NCI-H748 (cell line): ENCODE measurements at regions not wholly inside any gene's neighbourhood (a gene's known extent, or its start where the extent isn't known, plus 50 kb on each side); places are given as distances from the start of the nearest gene placed in this dataset.
"Not testable (repeated sequence)": the region's sequence is repeated elsewhere in the genome, so short reads cannot be mapped to it uniquely, and the experiment has no call there.

Experiments used
- DNase-seq: peaks from one replicate; lab custom pipeline; 2025; ENCODE audit not compliant: unreplicated experiment; lab: John Stamatoyannopoulos, UW

DNA sequence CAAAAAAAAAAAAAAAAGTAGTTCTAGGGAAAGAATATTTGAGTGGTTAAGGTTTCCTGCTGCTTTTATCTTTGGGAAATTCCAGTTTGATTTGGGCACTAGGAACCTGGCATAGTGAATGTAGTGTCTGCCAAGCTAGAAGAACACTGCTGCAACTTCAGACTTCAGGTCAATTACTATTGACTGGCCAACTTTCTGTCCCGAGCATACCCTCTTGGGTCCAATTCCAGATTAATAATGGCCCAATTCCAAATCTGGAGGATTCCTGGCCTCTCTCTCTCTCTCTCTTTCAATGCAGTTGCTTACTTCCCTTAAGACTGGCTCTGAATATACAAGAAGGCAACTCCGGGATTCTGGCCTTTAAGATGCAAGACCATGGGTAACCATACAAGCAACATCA, 74.9 kb downstream of the ANKEF1 start:
- DNase-seq: no peak

DNA sequence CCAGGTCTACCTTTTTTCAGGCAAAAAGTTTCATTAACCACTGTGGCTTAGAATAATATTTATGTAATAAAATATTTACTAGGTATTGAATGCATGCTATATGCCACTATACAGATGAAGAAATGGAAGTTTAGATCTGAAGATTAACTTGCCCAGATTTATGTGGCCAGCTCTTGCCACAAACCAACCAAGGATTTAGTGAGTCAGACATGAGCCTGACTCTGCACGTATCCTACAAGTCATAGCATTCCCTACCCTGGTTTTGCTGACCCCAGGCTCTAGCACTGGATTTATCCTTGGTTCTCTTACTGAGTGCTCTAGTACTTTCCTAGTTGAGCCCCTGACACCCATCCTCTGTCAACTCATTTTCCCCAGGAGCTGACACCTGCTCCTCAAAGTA, 75.4 kb downstream of the ANKEF1 start:
- DNase-seq: no peak

DNA sequence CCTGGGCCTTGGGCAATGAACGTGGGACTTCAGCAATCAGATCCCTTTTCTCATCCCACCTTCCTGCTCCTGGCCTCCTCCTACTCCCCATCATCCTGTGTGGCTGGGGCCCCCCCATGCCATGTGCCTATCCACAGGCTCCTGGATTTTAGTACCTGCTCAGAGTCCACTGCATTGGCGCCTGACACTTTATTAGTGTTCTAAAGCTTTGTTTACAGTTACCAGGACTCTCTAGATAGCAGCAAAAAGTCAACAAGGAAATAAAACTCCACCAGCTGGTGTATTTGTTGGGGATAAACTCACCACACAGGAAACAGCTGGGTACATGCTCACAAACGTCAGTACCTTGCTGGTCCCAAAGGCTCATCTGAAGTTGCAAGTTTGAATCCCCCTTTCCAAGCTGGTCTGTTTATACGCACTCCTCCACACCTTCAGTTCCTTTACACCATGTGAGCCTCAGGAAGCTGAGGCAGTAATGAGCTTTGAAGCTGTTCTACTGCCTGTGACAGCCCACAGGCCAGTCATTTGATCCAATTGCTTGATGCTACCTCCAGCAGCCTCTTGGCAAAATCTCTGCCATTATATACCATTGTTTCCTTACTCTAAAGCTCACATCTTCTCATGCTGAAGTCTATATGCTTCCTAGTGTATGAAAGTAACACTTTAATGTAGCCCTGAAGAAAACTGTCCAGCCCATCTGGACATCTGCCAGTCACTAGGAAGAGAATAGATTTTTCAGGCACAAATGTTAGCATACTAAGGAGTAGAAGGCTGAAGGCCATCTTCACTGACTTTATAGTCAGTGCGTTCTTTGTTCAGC, 76.6 kb downstream of the ANKEF1 start:
- peak; percentile 88 for DNase-seq

DNA sequence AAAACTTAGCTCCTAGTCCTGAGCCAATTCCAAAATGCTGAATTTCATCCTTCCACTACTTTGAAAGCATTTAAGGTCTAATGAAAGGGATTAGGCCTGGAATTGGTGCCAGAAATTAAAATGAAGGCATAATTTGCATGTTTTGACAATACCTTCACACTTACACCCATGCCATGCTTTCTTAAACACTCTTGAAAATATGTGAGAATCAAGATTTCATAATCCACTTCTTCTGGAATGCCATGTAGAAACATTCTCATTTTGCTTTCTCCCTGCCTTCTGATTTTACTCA, 77.1 kb downstream of the ANKEF1 start:
- no peak for DNase-seq

DNA sequence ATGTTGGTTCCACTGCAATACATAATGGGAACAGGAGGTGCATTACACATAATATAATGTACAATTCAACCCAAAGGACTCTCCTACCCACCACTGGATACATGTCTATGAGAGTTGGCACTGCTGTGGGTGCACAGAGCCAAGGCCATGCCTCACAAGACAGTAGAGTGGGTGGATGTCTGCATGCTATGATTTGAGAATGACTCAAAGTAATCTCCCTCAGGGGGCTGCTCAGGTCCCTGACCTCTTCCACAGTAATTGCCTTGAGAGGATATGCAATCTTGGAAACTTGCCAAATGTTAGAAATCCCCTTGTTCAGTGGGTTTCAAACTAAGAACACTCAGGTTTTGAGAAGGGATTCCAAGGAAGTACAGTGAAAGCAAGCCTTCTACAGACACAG, 79.0 kb downstream of the ANKEF1 start:
- DNase-seq: peak; percentile 50

DNA sequence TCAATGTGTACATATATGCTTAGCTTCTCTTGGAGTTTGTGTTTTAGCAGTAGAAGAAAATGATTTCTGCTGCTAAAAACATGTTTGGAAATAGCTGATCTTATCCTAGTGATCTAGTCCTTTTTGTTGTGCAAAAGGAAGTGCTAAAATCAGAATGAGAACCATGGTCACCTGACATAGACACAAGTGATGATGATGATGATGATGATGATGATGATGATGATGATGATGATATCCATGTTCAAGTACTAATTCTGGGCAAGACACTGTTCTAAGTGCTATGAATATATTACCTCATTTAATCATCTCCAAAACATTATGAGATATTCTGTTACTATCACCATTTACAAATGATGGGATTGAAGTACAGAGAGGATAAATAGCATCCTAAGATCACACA, 79.8 kb downstream of the ANKEF1 start:
- DNase-seq: no peak

DNA sequence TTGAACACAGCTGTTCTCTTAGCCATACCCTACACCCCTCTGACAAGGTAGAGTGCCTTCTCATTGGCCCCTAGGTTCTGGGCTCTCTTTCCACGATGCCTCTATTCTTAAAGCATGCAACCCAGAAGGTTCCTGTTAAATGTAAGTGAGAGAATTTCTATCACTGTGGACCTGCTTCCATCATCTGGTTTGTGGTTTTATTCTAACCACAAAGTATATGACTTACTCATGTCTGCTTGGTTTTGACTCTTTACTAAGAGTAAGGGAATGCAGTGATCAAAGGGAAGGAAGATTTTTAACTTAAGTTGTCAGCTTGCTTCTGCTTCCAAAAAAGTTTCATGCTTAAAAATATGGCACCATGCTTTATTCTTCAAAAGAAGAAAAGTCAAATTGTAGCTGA, 80.2 kb downstream of the ANKEF1 start:
- no peak for DNase-seq

DNA sequence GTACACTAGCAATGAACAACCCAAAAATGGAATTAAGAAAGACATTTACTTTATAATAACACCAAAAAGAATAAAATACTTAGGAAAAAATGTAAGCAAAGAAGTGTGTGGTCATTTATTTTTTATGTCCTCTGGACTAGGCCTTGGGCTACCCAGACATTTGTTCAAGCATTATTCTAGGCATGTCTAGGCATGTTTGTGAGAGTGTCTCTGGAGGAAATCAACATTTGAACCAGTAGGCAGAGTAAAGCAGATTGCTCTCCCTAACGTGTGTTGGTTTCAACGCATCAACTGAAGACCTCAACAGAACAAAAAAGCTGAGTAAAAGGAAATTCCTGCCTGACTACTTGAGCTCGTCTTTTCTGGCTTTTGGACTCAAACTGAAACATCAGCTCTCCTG, 84.5 kb downstream of the ANKEF1 start:
- peak; percentile 80 for DNase-seq

DNA sequence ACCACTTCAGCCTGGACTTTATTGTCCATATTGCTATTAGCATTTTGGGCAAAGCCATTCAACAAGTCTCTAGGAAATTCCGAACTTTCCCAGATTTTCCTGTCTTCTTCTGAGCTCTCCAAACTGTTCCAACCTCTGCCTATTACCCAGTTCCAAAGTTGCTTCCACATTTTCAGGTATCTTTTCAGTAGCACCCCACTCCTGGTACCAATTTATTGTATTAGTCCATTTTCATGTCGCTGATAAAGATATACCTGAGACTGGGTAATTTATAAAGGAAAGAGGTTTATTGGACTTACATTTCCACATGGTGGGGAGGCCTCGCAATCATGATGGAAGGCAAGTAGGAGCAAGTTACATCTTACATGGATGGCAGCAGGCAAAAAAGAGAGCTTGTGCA, 90.1 kb downstream of the ANKEF1 start:
- not testable (repeated sequence) for DNase-seq

DNA sequence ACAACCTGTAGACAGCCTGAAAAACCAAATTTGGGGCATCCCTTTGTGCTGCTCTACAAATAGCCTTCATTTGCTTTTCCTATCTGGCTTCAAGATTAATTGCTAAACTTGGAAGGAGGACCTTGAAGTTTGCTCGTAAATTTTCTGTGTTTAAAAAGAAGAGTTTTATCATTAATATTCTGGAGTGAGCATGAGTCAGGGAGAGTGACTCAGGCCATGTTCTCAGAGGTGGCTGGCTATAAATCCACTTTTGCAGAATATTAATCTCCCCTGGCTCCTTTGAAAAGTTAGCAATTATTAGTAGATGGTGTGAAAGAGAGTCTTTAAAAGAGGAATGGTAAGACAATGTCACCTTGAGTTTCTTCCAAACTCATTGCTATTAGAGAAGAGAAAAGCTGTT, 91.0 kb downstream of the ANKEF1 start:
- no peak for DNase-seq

DNA sequence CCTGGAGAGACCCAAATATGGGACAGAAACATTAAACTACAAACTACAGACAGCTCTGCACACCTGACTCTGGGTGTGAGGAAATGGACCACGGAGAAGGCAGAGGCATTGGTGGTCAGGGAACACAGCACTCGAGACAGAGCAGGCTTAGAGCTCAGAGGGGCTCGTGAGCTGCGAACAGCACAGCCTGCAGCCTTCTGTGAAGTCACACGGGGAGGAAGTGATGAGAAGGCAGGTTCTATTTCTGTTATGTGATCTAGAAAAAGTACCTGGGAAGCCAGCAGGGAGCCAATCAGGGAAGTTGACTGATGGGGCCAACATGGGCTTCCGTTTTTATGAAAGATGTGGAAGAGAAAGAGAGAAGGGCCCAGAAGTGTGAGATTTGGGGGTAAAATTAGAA, 88.9 kb upstream of the SNAP25 start:
- DNase-seq: no peak

DNA sequence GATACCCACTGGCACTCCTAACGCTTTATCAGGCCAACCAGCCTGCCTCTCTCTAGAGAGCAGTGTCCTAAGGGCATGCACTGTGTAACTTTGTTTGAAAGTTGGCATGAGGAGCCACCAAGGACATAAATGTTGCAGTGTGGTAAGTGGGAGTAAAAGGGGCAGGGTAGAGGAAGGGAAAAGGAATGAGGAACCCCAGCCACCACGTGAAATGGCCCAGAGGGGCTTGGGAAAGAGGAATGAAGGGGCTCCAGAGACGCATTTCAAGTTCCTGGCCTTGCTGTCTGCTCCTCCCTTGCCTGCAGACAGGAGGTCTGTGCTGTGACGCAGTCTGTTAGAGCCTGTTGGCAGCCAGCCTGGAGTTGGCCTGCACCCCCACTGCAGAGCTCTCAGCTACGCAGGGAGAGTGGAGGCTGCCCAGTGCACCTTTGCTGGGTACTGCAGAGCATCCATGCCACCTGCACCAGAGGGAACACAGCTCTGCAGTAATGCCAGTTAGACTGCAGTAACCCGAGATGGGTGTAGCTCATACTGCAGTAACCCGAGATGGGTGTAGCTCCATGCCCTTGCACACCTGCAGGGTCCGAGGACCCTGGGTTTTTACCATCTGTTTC, 86.8 kb upstream of the SNAP25 start:
- peak; percentile 97 for DNase-seq

DNA sequence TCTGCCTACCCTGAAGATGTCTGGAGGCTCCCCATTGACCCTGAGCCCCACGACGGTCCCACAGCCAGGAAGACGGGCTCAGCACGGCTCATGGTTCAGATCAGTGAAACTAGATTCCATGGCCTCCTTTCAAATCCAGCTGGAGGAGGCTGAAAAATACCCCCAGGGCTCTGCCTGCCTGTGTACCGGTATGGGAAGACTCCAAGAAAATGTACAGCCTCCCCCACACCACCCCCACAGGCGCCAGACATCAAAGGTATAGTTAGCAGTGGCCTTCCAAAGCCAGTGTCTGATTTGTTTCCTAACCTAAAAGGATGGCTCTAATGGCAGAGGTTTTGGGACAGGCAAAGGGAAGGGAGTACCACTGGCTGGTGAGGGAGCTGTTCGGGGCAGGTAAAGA, 86.2 kb upstream of the SNAP25 start:
- DNase-seq: no peak

DNA sequence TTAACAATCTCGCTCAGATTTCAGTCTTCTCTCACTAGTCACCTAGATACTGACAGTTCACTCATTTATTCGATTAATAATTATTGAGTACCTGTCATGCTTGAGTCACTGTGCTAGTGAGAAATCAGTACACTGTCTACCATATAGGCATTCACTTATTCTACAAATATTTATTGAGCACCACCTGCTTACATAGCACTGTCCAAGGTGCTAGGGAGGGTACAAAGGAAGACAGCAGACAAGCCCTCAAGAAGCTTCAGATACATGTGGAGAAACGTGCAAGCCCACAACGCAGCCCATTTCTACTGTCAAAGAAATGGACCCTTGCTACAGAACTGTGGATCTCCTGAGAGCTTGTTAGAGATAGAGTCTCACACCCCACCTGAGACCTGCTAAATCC, 85.1 kb upstream of the SNAP25 start:
- DNase-seq: no peak

DNA sequence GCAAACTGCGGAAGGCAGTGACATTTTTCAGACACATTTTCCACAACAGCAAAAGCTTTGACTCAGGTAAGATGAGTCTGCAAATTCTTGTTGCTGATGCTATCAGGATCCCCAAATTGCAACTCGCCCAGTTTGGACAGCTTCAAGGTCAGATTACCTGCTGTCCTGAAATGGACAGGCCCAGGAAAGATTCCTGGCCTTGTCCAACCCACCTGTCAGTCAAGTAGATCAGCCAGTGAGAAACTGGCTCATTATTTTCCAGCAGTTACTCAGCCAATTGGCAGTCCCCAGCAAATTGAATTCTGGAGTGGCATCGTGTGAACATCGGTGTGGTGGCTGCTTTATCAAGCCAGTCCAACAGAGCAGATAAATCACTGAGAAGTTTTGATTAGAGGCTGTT, 84.5 kb upstream of the SNAP25 start:
- DNase-seq: no peak

DNA sequence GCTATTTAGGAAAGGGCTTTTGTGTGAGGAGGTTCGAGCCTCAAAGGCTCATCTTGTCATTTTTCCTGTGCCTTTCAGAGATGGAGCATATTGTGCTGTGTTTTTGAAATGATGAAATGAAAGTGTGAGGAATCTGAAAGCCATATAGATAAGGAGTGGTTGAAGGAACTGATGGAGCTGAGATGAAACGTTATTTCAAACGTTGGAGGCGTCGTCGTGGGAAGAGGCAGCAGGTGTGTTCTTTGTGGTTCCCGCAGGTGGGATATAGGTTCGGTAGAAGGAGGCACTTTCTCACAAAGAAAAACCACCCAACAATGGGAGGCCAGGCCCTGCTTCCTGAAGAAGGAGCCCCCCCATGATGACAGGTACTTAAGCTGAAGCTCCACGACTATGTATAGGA, 83.2 kb upstream of the SNAP25 start:
- DNase-seq: no peak

DNA sequence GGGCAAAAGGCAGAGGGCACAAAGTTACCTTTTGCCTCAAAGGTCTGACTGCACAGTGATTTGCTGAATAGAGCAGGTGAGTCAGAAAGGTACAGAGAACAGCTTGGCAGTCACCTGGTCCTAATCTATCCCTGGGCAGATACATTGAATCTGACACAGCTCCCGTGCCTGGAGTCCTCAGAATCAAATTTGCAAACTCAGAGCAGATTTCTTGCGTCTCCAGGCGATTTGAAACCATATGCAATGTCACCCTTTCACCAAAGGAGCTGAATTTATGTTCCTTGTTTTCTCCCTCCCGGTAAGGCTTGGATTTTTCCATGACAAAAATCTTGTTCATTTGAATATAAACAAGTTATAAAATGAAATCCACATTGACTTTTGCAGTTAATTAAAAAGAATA, 81.6 kb upstream of the SNAP25 start:
- no peak for DNase-seq

DNA sequence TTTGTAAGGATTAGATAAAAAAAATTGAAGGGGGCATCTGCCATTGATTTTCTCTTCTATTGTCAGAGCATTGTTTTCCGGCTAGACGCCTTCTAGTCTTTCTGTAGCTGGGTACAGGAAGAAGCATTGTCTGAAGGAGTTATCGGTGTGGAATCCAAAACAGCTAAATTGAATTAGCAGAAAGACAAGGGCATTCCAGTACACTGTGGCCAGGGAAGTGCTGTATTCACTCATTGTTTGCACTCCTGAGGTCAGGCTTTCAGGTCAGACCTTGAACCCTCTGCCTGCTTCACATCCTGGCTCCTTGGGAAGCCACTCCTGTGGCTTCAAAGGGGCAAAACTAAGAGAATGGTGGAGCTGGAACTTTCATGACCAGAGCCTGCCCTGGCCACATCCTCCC, 81.1 kb upstream of the SNAP25 start:
- DNase-seq: no peak

DNA sequence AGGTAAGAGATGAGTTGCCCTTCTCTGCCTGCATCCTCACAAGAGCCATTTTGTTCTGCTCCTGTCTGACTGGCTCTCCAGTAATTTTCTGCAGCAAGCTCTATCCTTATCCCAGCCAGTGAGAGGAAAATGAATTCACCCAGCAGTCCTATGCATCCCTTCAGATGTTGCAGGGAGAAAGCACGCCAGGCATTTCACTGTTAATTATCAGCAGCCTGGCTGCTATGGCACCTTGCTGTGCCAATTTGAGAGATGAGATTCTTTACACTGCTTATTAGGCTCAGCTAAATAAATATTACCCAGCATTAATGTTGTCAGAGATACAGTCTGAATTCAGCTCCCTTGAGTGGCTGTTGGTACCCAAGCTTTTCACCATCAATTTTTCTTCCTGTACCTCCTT, 61.1 kb upstream of the SNAP25 start:
- peak; percentile 82 for DNase-seq

DNA sequence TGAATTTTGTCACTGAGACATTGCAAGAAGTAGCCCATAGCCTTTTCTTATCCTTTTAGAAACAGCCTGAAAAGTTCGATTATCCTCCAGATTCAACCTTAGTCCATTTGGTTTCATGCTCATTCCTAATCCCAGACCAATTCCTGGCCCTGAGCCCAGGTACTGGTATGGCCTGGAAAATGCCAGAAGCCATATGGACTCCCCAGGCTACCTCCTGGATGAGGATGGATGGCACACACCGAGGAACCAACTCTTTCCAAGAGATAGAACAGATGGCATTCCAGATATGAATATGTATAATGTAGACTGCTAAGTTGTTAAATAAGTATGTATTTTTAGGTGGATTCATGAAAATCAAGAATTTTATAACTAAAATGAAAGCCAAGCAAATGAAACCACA, 51.6 kb upstream of the SNAP25 start:
- DNase-seq: no peak

DNA sequence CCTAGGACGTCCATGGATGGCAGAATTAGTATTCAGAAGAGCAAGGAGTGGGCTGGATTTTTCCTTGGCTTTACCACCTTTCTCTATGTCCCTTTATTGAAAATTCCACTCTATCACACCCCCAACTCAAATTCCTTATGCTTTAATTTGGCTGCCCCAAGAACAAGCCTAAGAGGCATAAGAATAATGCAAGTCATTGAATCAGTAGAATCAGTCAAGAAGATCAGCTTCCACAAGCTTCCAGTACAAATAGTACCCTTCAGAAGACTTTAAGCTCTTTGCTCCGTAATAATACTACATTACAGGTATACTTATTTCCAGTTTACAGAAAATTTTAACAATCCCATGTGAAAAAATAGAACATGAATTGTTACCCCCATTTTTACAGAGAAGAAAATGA, 51.0 kb upstream of the SNAP25 start:
- no peak for DNase-seq
